ENCODE measurements at regions not wholly inside any gene's neighbourhood (a gene's known extent, or its start where the extent isn't known, plus 50 kb on each side); places are given as distances from the start of the nearest gene placed in this dataset.

- no peak for TF ChIP-seq NR2C2 (IDR thresholded peaks at IDR 0.05; ENCODE audit: borderline replicate concordance, control insufficient read depth, insufficient read length, low read depth)
- TF ChIP-seq ZNF207 (IDR thresholded peaks at IDR 0.05; ENCODE audit: borderline replicate concordance): no peak
- TF ChIP-seq, protein P1, sequence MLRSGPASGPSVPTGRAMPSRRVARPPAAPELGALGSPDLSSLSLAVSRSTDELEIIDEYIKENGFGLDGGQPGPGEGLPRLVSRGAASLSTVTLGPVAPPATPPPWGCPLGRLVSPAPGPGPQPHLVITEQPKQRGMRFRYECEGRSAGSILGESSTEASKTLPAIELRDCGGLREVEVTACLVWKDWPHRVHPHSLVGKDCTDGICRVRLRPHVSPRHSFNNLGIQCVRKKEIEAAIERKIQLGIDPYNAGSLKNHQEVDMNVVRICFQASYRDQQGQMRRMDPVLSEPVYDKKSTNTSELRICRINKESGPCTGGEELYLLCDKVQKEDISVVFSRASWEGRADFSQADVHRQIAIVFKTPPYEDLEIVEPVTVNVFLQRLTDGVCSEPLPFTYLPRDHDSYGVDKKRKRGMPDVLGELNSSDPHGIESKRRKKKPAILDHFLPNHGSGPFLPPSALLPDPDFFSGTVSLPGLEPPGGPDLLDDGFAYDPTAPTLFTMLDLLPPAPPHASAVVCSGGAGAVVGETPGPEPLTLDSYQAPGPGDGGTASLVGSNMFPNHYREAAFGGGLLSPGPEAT (IDR thresholded peaks at IDR 0.05; ENCODE audit: low read depth): no peak
- TF ChIP-seq ZBTB4 (CRISPR knock-in tag; IDR thresholded peaks at IDR 0.05): no peak
These were observed 118.3 kb upstream of the CYYR1 start (continued) for GRCh38 chr21:26691416-26691815.

- no peak for ATAC-seq
- no peaks in the 10 kb centered on the region for H3K9me3 ChIP-seq (replicated peaks; ENCODE audit: control insufficient read depth, insufficient read depth, low read length)
- TF ChIP-seq ZNF274 (IDR thresholded peaks at IDR 0.05; ENCODE audit: insufficient read depth, insufficient read length): no peak
- TF ChIP-seq HDAC6 (IDR thresholded peaks at IDR 0.05; ENCODE audit: unreplicated experiment): no peak
- TF ChIP-seq HSF1 (IDR thresholded peaks at IDR 0.05; ENCODE audit: low read depth, low read length): no peak
- TF ChIP-seq NFYA (IDR thresholded peaks at IDR 0.05; ENCODE audit: borderline replicate concordance, low read depth, low read length): no peak
- TF ChIP-seq NR2F1 (conservative IDR thresholded peaks at IDR 0.05): no peak
- TF ChIP-seq NBN (IDR thresholded peaks at IDR 0.05): no peak
- TF ChIP-seq LARP7 (IDR thresholded peaks at IDR 0.05): no peak
- TF ChIP-seq SMARCA5 (IDR thresholded peaks at IDR 0.05): no peak
- TF ChIP-seq PAX8 (IDR thresholded peaks at IDR 0.05): no peak
- no peak overlapping the region for H3K9ac ChIP-seq (ENCODE audit: control insufficient read depth, insufficient read depth, low read length)
- no peaks in the 10 kb centered on the region for H4K20me1 ChIP-seq (ENCODE audit: control insufficient read depth, insufficient read depth)
- DNase-seq (ENCODE audit: low read depth, low spot score): no peak
- H3K36me3 ChIP-seq (ENCODE audit: control insufficient read depth in 2 of 2, insufficient read depth in 2 of 2, low read length in 1 of 2): no peaks in the 10 kb centered on the region
- ChIA-PET RAD21 (ENCODE audit: unreplicated experiment) (no interaction called here), CTCF (no interaction called here), SMC1A (ENCODE audit: uncharacterized antibody, unreplicated experiment) (no interaction called here), POLR2A (no interaction called here)
- no peak overlapping the region for H3K4me2 ChIP-seq (ENCODE audit: control insufficient read depth, insufficient read depth)
- H3K4me1 ChIP-seq (ENCODE audit: control insufficient read depth, insufficient read depth, low read length): no peaks in the 10 kb centered on the region
- H3K4me3 ChIP-seq: no peak overlapping the region
- no peak overlapping the region for H3K27ac ChIP-seq (ENCODE audit: control insufficient read depth, insufficient read depth)
- WGBS (ENCODE audit: insufficient coverage, insufficient replicate concordance, low lambda C conversion rate, missing lambda C conversion rate): 66% methylated on average over 6 of the region's 6 CpGs
- no peak overlapping the region for H2AFZ ChIP-seq (ENCODE audit: control insufficient read depth, low read depth, low read length)
- H3K79me2 ChIP-seq (ENCODE audit: control insufficient read depth, insufficient read depth, low read length): no peaks in the 10 kb centered on the region
- in situ Hi-C loops (cut with MboI): no loop called here
- no peak for FAIRE-seq
- intact Hi-C loops (cut with micrococcal nuclease; ENCODE audit: unreplicated experiment): no loop called here
- BruUV-seq (replicated peaks): no TSS peak
- H3K27me3 ChIP-seq (replicated peaks in 1 of 2; ENCODE audit: control insufficient read depth in 2 of 2, insufficient read depth in 2 of 2, low read length in 1 of 2): no peaks in the 10 kb centered on the region
These were observed 113.6 kb upstream of the CYYR1 start for GRCh38 chr21:26686705-26687104.

Data from GM12878 (cell line).